AML-193 (cell line): ENCODE measurements at regions not wholly inside any gene's neighbourhood (a gene's known extent, or its start where the extent isn't known, plus 50 kb on each side); places are given as distances from the start of the nearest gene placed in this dataset.

Source experiments
- DNase-seq, 2 experiments: peaks; one replicate each; lab custom pipeline; 2025; lab: John Stamatoyannopoulos, UW

GRCh38 chr18:14905350-14905749, 157.4 kb downstream of the ANKRD30B start:
- no peak for DNase-seq

- no peak for DNase-seq
Measured at GRCh38 chr18:14905979-14906378, 158.0 kb downstream of the ANKRD30B start.

GRCh38 chr18:14907420-14907819, 159.4 kb downstream of the ANKRD30B start:
- no peak for DNase-seq

GRCh38 chr18:14908541-14908940, 160.6 kb downstream of the ANKRD30B start:
- DNase-seq, result no peak

- no peak for DNase-seq
Measured at GRCh38 chr18:14912967-14913366, 165.0 kb downstream of the ANKRD30B start.

GRCh38 chr18:14914121-14914520, 166.1 kb downstream of the ANKRD30B start:
- no peak for DNase-seq

GRCh38 chr18:14914771-14915170, 166.8 kb downstream of the ANKRD30B start:
- DNase-seq, result no peak

GRCh38 chr18:14916181-14916580, 168.2 kb downstream of the ANKRD30B start:
- no peak for DNase-seq

GRCh38 chr18:14916851-14917250, 168.9 kb downstream of the ANKRD30B start:
- DNase-seq, result no peak

GRCh38 chr18:14917311-14917710, 169.3 kb downstream of the ANKRD30B start:
- DNase-seq, result no peak

GRCh38 chr18:14919666-14920065, 171.7 kb downstream of the ANKRD30B start:
- DNase-seq, result no peak

- no peak for DNase-seq
Measured at GRCh38 chr18:14921031-14921430, 173.1 kb downstream of the ANKRD30B start.

- DNase-seq, result no peak
Measured at GRCh38 chr18:14921547-14921946, 173.6 kb downstream of the ANKRD30B start.

GRCh38 chr18:14922031-14922430, 174.1 kb downstream of the ANKRD30B start:
- DNase-seq, result no peak

GRCh38 chr18:14922965-14923565, 175.1 kb downstream of the ANKRD30B start:
- DNase-seq, result no peak

- no peak for DNase-seq
Measured at GRCh38 chr18:14924226-14924625, 176.3 kb downstream of the ANKRD30B start.

GRCh38 chr18:14925281-14925709, 177.3 kb downstream of the ANKRD30B start:
- no peak for DNase-seq

GRCh38 chr18:14927701-14928100, 179.7 kb downstream of the ANKRD30B start:
- no peak for DNase-seq

GRCh38 chr18:14928396-14928795, 180.4 kb downstream of the ANKRD30B start:
- no peak for DNase-seq

- no peak for DNase-seq
Measured at GRCh38 chr18:14930076-14930475, 182.1 kb downstream of the ANKRD30B start.

- DNase-seq, result no peak
Measured at GRCh38 chr18:14930576-14930975, 182.6 kb downstream of the ANKRD30B start.

- no peak for DNase-seq
Measured at GRCh38 chr18:14933049-14933851, 185.3 kb downstream of the ANKRD30B start.

- no peak for DNase-seq
Measured at GRCh38 chr18:14933964-14934363, 186.0 kb downstream of the ANKRD30B start.

- no peak for DNase-seq
Measured at GRCh38 chr18:14935210-14935609, 187.2 kb downstream of the ANKRD30B start.
